HUES6 (cell line): ENCODE measurements at regions not wholly inside any gene's neighbourhood (a gene's known extent, or its start where the extent isn't known, plus 50 kb on each side); places are given as distances from the start of the nearest gene placed in this dataset.

ENCODE experiments used
- H3K27ac ChIP-seq: 2 replicates; pipeline ENCODE4 v1.7.0; 2013; ENCODE audit warnings: low read depth, mild to moderate bottlenecking, low read length, inconsistent platforms
- H3K27me3 ChIP-seq: 2 replicates; pipeline ENCODE4 v1.6.1; 2013; ENCODE audit warnings: low read length; ENCODE audit not compliant: control insufficient read depth, insufficient read depth
- H3K36me3 ChIP-seq: 2 replicates; pipeline ENCODE4 v1.6.1; 2013; ENCODE audit warnings: low read length; ENCODE audit not compliant: control insufficient read depth, insufficient read depth
- H3K4me1 ChIP-seq: 2 replicates; pipeline ENCODE4 v1.6.1; 2013; ENCODE audit warnings: low read length; ENCODE audit not compliant: control insufficient read depth, insufficient read depth
- H3K4me3 ChIP-seq: 2 replicates; pipeline ENCODE4 v1.5.1; 2013; ENCODE audit warnings: low read depth, low read length
- H3K9ac ChIP-seq: one replicate; pipeline ENCODE4 v1.6.1; 2013; ENCODE audit warnings: mild to moderate bottlenecking, low read length
- H3K9me3 ChIP-seq: 2 replicates; pipeline ENCODE4 v1.6.1; 2013; ENCODE audit warnings: low read depth, low read length; ENCODE audit not compliant: control insufficient read depth, insufficient read depth

DNA sequence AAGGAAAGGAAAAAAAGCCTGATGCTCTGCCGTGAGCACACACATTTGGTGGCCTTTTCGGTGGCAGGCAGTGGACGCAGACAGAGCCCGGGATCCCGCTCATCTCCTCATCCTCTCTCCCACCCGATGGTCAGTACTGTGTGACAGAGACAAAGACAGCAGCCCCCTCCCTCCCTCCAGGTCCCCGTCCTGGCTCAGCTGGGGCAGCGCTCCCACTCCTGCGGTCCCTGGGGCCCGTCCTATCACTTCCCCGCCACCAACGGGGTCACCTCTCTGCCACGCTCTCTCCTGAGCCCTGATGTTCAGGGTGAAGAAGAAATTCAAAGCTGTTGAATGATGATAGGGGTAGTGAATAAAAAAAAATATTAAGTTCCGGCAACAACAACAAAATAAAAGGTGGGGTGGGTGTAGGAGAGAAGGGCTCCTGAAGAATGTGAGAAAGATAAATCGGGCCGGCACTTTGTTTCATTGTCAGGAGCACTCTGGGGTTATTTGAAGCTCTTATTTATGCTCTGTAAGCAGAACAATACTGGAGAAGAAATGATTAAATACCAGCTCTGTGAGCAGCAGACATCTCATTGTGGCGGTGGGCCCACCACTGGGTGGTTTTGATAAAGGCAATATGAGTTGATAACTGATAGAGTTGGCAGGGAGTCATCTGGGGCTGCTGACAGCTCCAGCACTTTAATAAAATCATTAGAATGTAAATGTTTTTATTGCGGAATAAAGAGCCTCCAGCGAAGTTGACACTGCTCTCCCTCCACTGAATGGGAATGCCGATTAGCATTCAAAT, 417.7 kb downstream of the IRX1 start:
- no peaks in the 10 kb centered on the region for H3K4me1 ChIP-seq
- H3K4me3 ChIP-seq: no peak overlapping the region
- H3K27me3 ChIP-seq: no peaks in the 10 kb centered on the region
- no peak overlapping the region for H3K9ac ChIP-seq
- H3K9me3 ChIP-seq: no peaks in the 10 kb centered on the region
- no peak overlapping the region for H3K27ac ChIP-seq
- H3K36me3 ChIP-seq: no peaks in the 10 kb centered on the region

GRCh38 chr5:4015709-4016108, 420.1 kb downstream of the IRX1 start:
- Histone ChIP-seq H3K4me3 (no peak overlapping the region), H3K4me1 (no peaks in the 10 kb centered on the region), H3K27ac (no peak overlapping the region), H3K9ac (no peak overlapping the region), H3K9me3 (peaks cover 8% of the 10 kb centered on the region; the same call in 1 of the 2 replicates), H3K36me3 (no peaks in the 10 kb centered on the region), H3K27me3 (no peaks in the 10 kb centered on the region)

GRCh38 chr5:4017076-4017803, 421.6 kb downstream of the IRX1 start:
- H3K27me3 ChIP-seq: no peaks in the 10 kb centered on the region
- no peaks in the 10 kb centered on the region for H3K36me3 ChIP-seq
- H3K4me1 ChIP-seq: no peaks in the 10 kb centered on the region
- peaks cover 8% of the 10 kb centered on the region; the same call in 1 of the 2 replicates for H3K9me3 ChIP-seq
- H3K27ac ChIP-seq: no peak overlapping the region
- H3K4me3 ChIP-seq: no peak overlapping the region
- H3K9ac ChIP-seq: no peak overlapping the region

DNA sequence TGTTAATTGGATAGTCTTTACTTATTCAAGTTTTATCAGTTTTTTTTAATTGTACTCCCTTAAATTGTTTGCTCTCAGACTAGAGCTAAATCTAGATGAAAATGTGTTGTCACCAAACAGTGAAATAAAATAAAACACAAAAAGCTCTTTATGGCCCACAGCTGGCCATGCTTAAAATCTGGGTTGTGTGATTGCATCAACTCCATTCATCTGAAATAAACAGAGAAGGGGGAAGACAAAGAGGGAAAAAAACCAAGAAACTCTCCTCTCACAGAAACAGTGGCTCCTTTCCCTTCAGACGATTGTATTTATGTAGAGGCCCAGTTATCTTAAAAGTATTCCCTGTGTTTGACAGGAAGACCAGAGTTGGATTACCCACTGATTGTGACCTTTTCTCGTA, 422.4 kb downstream of the IRX1 start:
- Histone ChIP-seq H3K9ac (no peak overlapping the region), H3K27ac (no peak overlapping the region), H3K36me3 (no peaks in the 10 kb centered on the region), H3K4me3 (no peak overlapping the region), H3K9me3 (peaks cover 8% of the 10 kb centered on the region; the same call in 1 of the 2 replicates), H3K27me3 (no peaks in the 10 kb centered on the region), H3K4me1 (no peaks in the 10 kb centered on the region)

DNA sequence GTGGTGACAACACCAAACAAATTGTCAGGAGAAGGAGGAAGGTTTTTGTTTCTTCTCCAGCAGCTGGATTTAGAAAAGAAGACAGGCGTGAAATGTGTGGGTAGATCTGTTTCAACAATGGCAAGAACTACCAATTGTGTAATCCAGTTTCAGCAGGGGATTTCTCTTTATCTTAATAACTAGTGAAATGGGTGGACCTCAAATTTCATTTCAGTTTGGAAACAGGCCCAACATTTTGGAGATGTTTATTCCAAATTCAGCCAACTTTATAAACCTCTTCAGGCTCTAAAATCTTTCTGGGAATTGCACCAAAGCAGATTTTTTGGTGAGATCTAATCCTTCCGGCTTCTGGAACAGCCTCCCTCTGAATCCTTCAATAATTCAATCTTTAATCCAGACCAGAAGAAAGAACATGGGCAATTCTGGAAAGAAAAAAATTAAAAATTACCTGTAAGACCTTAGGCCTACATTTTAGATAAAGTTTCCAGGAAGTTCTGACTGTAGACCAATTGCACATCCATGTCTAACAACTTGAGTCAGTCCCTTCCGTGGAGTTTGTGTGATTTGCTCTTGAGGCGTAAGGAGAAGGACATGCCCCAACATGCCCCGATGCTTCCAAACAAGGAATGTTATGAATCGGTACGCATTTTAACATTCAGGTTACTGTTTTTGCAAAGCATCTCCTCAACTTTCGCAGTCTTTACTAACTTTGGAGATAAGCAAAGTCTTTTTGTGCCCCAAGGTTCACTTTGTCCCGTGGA, 423.6 kb downstream of the IRX1 start:
- Histone ChIP-seq H3K27ac (no peak overlapping the region), H3K4me1 (no peaks in the 10 kb centered on the region), H3K36me3 (no peaks in the 10 kb centered on the region), H3K9me3 (peaks cover 8% of the 10 kb centered on the region; the same call in 1 of the 2 replicates), H3K4me3 (no peak overlapping the region), H3K9ac (no peak overlapping the region), H3K27me3 (no peaks in the 10 kb centered on the region)

- Histone ChIP-seq H3K27ac (no peak overlapping the region), H3K9ac (no peak overlapping the region), H3K4me1 (no peaks in the 10 kb centered on the region), H3K9me3 (peaks cover 8% of the 10 kb centered on the region; the same call in 1 of the 2 replicates), H3K27me3 (no peaks in the 10 kb centered on the region), H3K36me3 (no peaks in the 10 kb centered on the region), H3K4me3 (no peak overlapping the region)
Observed at GRCh38 chr5:4019841-4020240, 424.2 kb downstream of the IRX1 start.

- Histone ChIP-seq H3K27me3 (no peaks in the 10 kb centered on the region), H3K9ac (no peak overlapping the region), H3K4me1 (no peaks in the 10 kb centered on the region), H3K9me3 (peaks cover 8% of the 10 kb centered on the region; the same call in 1 of the 2 replicates), H3K27ac (no peak overlapping the region), H3K4me3 (no peak overlapping the region), H3K36me3 (no peaks in the 10 kb centered on the region)
Observed at GRCh38 chr5:4020400-4020799, 424.8 kb downstream of the IRX1 start.

- no peaks in the 10 kb centered on the region for H3K4me1 ChIP-seq
- H3K9me3 ChIP-seq: peaks cover 8% of the 10 kb centered on the region; the same call in 1 of the 2 replicates
- H3K4me3 ChIP-seq: no peak overlapping the region
- H3K27me3 ChIP-seq: no peaks in the 10 kb centered on the region
- H3K27ac ChIP-seq: no peak overlapping the region
- H3K9ac ChIP-seq: no peak overlapping the region
- no peaks in the 10 kb centered on the region for H3K36me3 ChIP-seq
Observed at GRCh38 chr5:4022056-4022670, 426.5 kb downstream of the IRX1 start.

GRCh38 chr5:4023091-4023752, 427.6 kb downstream of the IRX1 start:
- no peak overlapping the region for H3K4me3 ChIP-seq

GRCh38 chr5:4023753-4024335, 428.2 kb downstream of the IRX1 start:
- H3K27ac ChIP-seq: no peak overlapping the region
- H3K36me3 ChIP-seq: no peaks in the 10 kb centered on the region
- H3K9ac ChIP-seq: no peak overlapping the region
- H3K4me3 ChIP-seq: no peak overlapping the region
- H3K9me3 ChIP-seq: peaks cover 8% of the 10 kb centered on the region; the same call in 1 of the 2 replicates
- H3K27me3 ChIP-seq: no peaks in the 10 kb centered on the region
- H3K4me1 ChIP-seq: no peaks in the 10 kb centered on the region

More at GRCh38 chr5:4023091-4023752, 427.6 kb downstream of the IRX1 start:
- Histone ChIP-seq H3K9ac (no peak overlapping the region), H3K4me1 (no peaks in the 10 kb centered on the region), H3K9me3 (peaks cover 8% of the 10 kb centered on the region; the same call in 1 of the 2 replicates), H3K27ac (no peak overlapping the region), H3K36me3 (no peaks in the 10 kb centered on the region), H3K27me3 (no peaks in the 10 kb centered on the region)
